Immature natural killer cell (primary cell): ENCODE measurements at regions not wholly inside any gene's neighbourhood (a gene's known extent, or its start where the extent isn't known, plus 50 kb on each side); places are given as distances from the start of the nearest gene placed in this dataset.

Experiments used
- DNase-seq, 3 donors: peaks; one replicate each; pipeline ENCODE4 v3.0.0; 2022; ENCODE audit warnings: mixed read lengths in 1 of 3
- H3K27ac Mint-ChIP-seq, 6 donors: one replicate each; pipeline ENCODE4 v1.8.0; 2020; ENCODE audit warnings: mixed read lengths in 6 of 6, mild to moderate bottlenecking in 5 of 6, inconsistent platforms in 4 of 6, moderate library complexity in 3 of 6
- H3K27me3 Mint-ChIP-seq, 3 donors: one replicate each; pipeline ENCODE4 v1.8.0; 2020 to 2021; ENCODE audit warnings: low read depth in 3 of 3, mild to moderate bottlenecking in 3 of 3, mixed read lengths in 3 of 3, moderate library complexity in 3 of 3, inconsistent platforms in 1 of 3
- H3K36me3 Mint-ChIP-seq, 3 donors: one replicate each; pipeline ENCODE4 v1.8.0; 2020; ENCODE audit warnings: mixed read lengths in 3 of 3, inconsistent platforms in 2 of 3, mild to moderate bottlenecking in 2 of 3
- H3K4me1 Mint-ChIP-seq, 2 donors: one replicate each; pipeline ENCODE4 v1.8.0; 2020; ENCODE audit warnings: inconsistent platforms in 2 of 2, mild to moderate bottlenecking in 2 of 2, mixed read lengths in 2 of 2, moderate library complexity in 1 of 2
- H3K4me3 Mint-ChIP-seq, 5 donors: one replicate each; pipeline ENCODE4 v1.8.0; 2020; ENCODE audit warnings: mild to moderate bottlenecking in 5 of 5, mixed read lengths in 5 of 5, inconsistent platforms in 3 of 5, moderate library complexity in 3 of 5
- H3K9me3 Mint-ChIP-seq, 6 donors: one replicate each; pipeline ENCODE4 v1.8.0; 2020; ENCODE audit warnings: mild to moderate bottlenecking in 6 of 6, mixed read lengths in 6 of 6, inconsistent platforms in 4 of 6, moderate library complexity in 3 of 6

GRCh38 chr21:26379561-26379960 is 193.5 kb downstream of the CYYR1 start:
- no peak for DNase-seq
- H3K4me1 Mint-ChIP-seq = no peaks in the 10 kb centered on the region
- H3K9me3 Mint-ChIP-seq = peaks cover 0 to 14% (median 5%) of the 10 kb centered on the region in 6 donors
- H3K27me3 Mint-ChIP-seq = peaks cover 0 to 2% (median 2%) of the 10 kb centered on the region in 3 donors
- H3K27ac Mint-ChIP-seq = no peak overlapping the region
- no peak overlapping the region for H3K4me3 Mint-ChIP-seq
- peaks cover 0 to 3% (median 0%) of the 10 kb centered on the region in 3 donors for H3K36me3 Mint-ChIP-seq

GRCh38 chr21:26377111-26377694 is 195.9 kb downstream of the CYYR1 start:
- no peak overlapping the region for H3K4me3 Mint-ChIP-seq
- H3K36me3 Mint-ChIP-seq = peaks cover 0 to 3% (median 0%) of the 10 kb centered on the region in 3 donors
- no peak overlapping the region for H3K27ac Mint-ChIP-seq
- H3K4me1 Mint-ChIP-seq = no peaks in the 10 kb centered on the region
- no peak for DNase-seq
- H3K9me3 Mint-ChIP-seq = peaks cover 2 to 17% (median 5%) of the 10 kb centered on the region in 6 donors
- peaks cover 0 to 2% (median 2%) of the 10 kb centered on the region in 3 donors for H3K27me3 Mint-ChIP-seq

- no peaks in the 10 kb centered on the region for H3K4me1 Mint-ChIP-seq
- no peak overlapping the region for H3K27ac Mint-ChIP-seq
- H3K4me3 Mint-ChIP-seq = no peak overlapping the region
- H3K36me3 Mint-ChIP-seq = peaks cover 0 to 3% (median 0%) of the 10 kb centered on the region in 3 donors
- peaks cover 0 to 2% (median 2%) of the 10 kb centered on the region in 3 donors for H3K27me3 Mint-ChIP-seq
- H3K9me3 Mint-ChIP-seq = peaks cover 2 to 17% (median 7%) of the 10 kb centered on the region in 6 donors
- no peak for DNase-seq
Observed at GRCh38 chr21:26374817-26375216, 198.3 kb downstream of the CYYR1 start.

GRCh38 chr21:26368591-26369320 is 198.2 kb upstream of the APP start:
- Mint-ChIP-seq H3K27ac (no peak overlapping the region), H3K4me3 (no peak overlapping the region), H3K4me1 (no peaks in the 10 kb centered on the region), H3K27me3 (peaks cover 0 to 6% (median 0%) of the 10 kb centered on the region in 3 donors), H3K9me3 (peaks cover 0 to 4% (median 1%) of the 10 kb centered on the region in 6 donors), H3K36me3 (no peaks in the 10 kb centered on the region)
- no peak for DNase-seq

GRCh38 chr21:26366781-26367180 is 196.2 kb upstream of the APP start:
- Mint-ChIP-seq H3K4me3 (no peak overlapping the region), H3K36me3 (no peaks in the 10 kb centered on the region), H3K27ac (no peak overlapping the region), H3K4me1 (no peaks in the 10 kb centered on the region), H3K9me3 (peaks cover 0 to 4% (median under 1%) of the 10 kb centered on the region in 6 donors), H3K27me3 (peaks cover 0 to 6% (median 0%) of the 10 kb centered on the region in 3 donors)
- no peak for DNase-seq

GRCh38 chr21:26365849-26366248 is 195.3 kb upstream of the APP start:
- Mint-ChIP-seq H3K27ac (no peak overlapping the region), H3K9me3 (peaks cover 0 to 4% (median 0%) of the 10 kb centered on the region in 6 donors), H3K27me3 (peaks cover 0 to 6% (median 0%) of the 10 kb centered on the region in 3 donors), H3K36me3 (no peaks in the 10 kb centered on the region), H3K4me1 (no peaks in the 10 kb centered on the region), H3K4me3 (no peak overlapping the region)
- DNase-seq = no peak

GRCh38 chr21:26351661-26352060 is 181.1 kb upstream of the APP start:
- no peak overlapping the region for H3K27ac Mint-ChIP-seq
- H3K9me3 Mint-ChIP-seq = peaks cover 0 to 14% (median 4%) of the 10 kb centered on the region in 6 donors
- no peaks in the 10 kb centered on the region for H3K36me3 Mint-ChIP-seq
- H3K4me1 Mint-ChIP-seq = no peaks in the 10 kb centered on the region
- no peak for DNase-seq
- peaks cover 0 to 2% (median 2%) of the 10 kb centered on the region in 3 donors for H3K27me3 Mint-ChIP-seq
- H3K4me3 Mint-ChIP-seq = no peak overlapping the region

- peaks cover 0 to 1% (median 0%) of the 10 kb centered on the region in 3 donors for H3K27me3 Mint-ChIP-seq
- DNase-seq = no peak
- H3K9me3 Mint-ChIP-seq = peaks cover 0 to 34% (median 11%) of the 10 kb centered on the region in 6 donors
- H3K36me3 Mint-ChIP-seq = no peaks in the 10 kb centered on the region
- H3K4me1 Mint-ChIP-seq = no peaks in the 10 kb centered on the region
- no peak overlapping the region for H3K27ac Mint-ChIP-seq
- H3K4me3 Mint-ChIP-seq = no peak overlapping the region
Observed at GRCh38 chr21:26332867-26333266, 162.3 kb upstream of the APP start.

GRCh38 chr21:26331205-26331980 is 160.8 kb upstream of the APP start:
- Mint-ChIP-seq H3K27me3 (peaks cover 0 to 1% (median 0%) of the 10 kb centered on the region in 3 donors), H3K27ac (no peak overlapping the region), H3K9me3 (peaks cover 0 to 26% (median 9%) of the 10 kb centered on the region in 6 donors), H3K4me1 (no peaks in the 10 kb centered on the region), H3K36me3 (no peaks in the 10 kb centered on the region), H3K4me3 (no peak overlapping the region)
- no peak for DNase-seq

- H3K4me1 Mint-ChIP-seq = no peaks in the 10 kb centered on the region
- H3K4me3 Mint-ChIP-seq = no peak overlapping the region
Observed at GRCh38 chr21:26320596-26320995, 150.0 kb upstream of the APP start.

GRCh38 chr21:26307640-26308039 is 137.1 kb upstream of the APP start:
- no peaks in the 10 kb centered on the region for H3K36me3 Mint-ChIP-seq

More at GRCh38 chr21:26320596-26320995, 150.0 kb upstream of the APP start:
- no peaks in the 10 kb centered on the region for H3K36me3 Mint-ChIP-seq
- H3K27ac Mint-ChIP-seq = no peak overlapping the region
- peaks cover 0 to 12% (median 3%) of the 10 kb centered on the region in 6 donors for H3K9me3 Mint-ChIP-seq
- H3K27me3 Mint-ChIP-seq = peaks cover 0 to 3% (median 0%) of the 10 kb centered on the region in 3 donors
- no peak for DNase-seq

GRCh38 chr21:26297851-26298250 is 127.3 kb upstream of the APP start:
- Mint-ChIP-seq H3K9me3 (peaks cover 6 to 34% (median 27%) of the 10 kb centered on the region in 6 donors), H3K4me3 (no peak overlapping the region), H3K36me3 (no peaks in the 10 kb centered on the region), H3K27ac (no peak overlapping the region), H3K4me1 (no peaks in the 10 kb centered on the region), H3K27me3 (peaks cover 0 to 2% (median 1%) of the 10 kb centered on the region in 3 donors)
- DNase-seq = no peak

More at GRCh38 chr21:26307640-26308039, 137.1 kb upstream of the APP start:
- Mint-ChIP-seq H3K4me1 (no peaks in the 10 kb centered on the region), H3K27ac (no peak overlapping the region), H3K4me3 (no peak overlapping the region), H3K9me3 (peaks cover 2 to 33% (median 9%) of the 10 kb centered on the region in 6 donors), H3K27me3 (peaks cover 0 to 4% (median 0%) of the 10 kb centered on the region in 3 donors)
- no peak for DNase-seq

GRCh38 chr21:26293141-26293946 is 122.8 kb upstream of the APP start:
- Mint-ChIP-seq H3K9me3 (peaks cover 4 to 20% (median 14%) of the 10 kb centered on the region in 6 donors), H3K36me3 (no peaks in the 10 kb centered on the region), H3K27ac (no peak overlapping the region), H3K4me1 (no peaks in the 10 kb centered on the region), H3K27me3 (peaks cover 0 to 2% (median 1%) of the 10 kb centered on the region in 3 donors), H3K4me3 (no peak overlapping the region)
- no peak for DNase-seq
